ENCODE measurements at regions not wholly inside any gene's neighbourhood (a gene's known extent, or its start where the extent isn't known, plus 50 kb on each side); places are given as distances from the start of the nearest gene placed in this dataset.

- Histone ChIP-seq H3K4me1 (ENCODE audit: control insufficient read depth, insufficient read depth, low read length) (no peaks in the 10 kb centered on the region), H3K27me3 (ENCODE audit: control insufficient read depth, insufficient read depth, low read length) (no peaks in the 10 kb centered on the region), H3K36me3 (ENCODE audit: control insufficient read depth, insufficient read depth, low read length) (no peaks in the 10 kb centered on the region), H3K9me3 (ENCODE audit: control insufficient read depth, insufficient read depth, low read length) (no peaks in the 10 kb centered on the region), H3K27ac (ENCODE audit: low read length) (no peak overlapping the region), H3K4me3 (ENCODE audit: low read length) (no peak overlapping the region)
- no peak for DNase-seq (ENCODE audit: low read depth, low spot score)
These were observed 393.5 kb upstream of the PITX2 start for GRCh38 chr4:111016416-111016815.

DNA sequence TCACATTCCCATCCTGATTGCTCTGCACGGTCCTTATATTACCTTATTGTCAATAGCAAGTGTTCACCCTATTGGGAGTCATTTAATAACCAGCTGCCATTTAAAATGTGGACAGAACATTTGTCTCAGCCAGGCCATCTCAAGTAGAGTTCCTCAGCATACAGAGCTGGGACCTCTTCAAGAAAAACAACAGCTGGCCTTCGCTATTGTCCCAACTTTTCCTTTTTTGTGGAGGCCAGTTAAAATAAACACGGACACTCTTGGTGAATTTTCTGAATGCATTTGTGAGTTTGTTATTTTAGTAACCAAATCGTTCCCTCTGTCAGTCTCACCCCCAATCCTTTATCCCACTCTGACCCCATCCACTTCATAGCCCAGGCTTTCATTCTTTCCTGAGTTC lies 395.3 kb upstream of the PITX2 start:
- Histone ChIP-seq H3K9me3 (ENCODE audit: control insufficient read depth, insufficient read depth, low read length) (no peaks in the 10 kb centered on the region), H3K36me3 (ENCODE audit: control insufficient read depth, insufficient read depth, low read length) (no peaks in the 10 kb centered on the region), H3K4me1 (ENCODE audit: control insufficient read depth, insufficient read depth, low read length) (no peaks in the 10 kb centered on the region), H3K27ac (ENCODE audit: low read length) (no peak overlapping the region), H3K27me3 (ENCODE audit: control insufficient read depth, insufficient read depth, low read length) (no peaks in the 10 kb centered on the region), H3K4me3 (ENCODE audit: low read length) (no peak overlapping the region)
- WGBS (ENCODE audit: insufficient coverage, insufficient read length), result no CpG with 5 or more reads among the region's 4 CpGs
- no peak for DNase-seq (ENCODE audit: low read depth, low spot score)

GRCh38 chr4:111020476-111020875 lies 397.6 kb upstream of the PITX2 start:
- no peak for DNase-seq (ENCODE audit: low read depth, low spot score)
- Histone ChIP-seq H3K9me3 (ENCODE audit: control insufficient read depth, insufficient read depth, low read length) (no peaks in the 10 kb centered on the region), H3K4me3 (ENCODE audit: low read length) (no peak overlapping the region), H3K36me3 (ENCODE audit: control insufficient read depth, insufficient read depth, low read length) (no peaks in the 10 kb centered on the region), H3K4me1 (ENCODE audit: control insufficient read depth, insufficient read depth, low read length) (no peaks in the 10 kb centered on the region), H3K27me3 (ENCODE audit: control insufficient read depth, insufficient read depth, low read length) (no peaks in the 10 kb centered on the region), H3K27ac (ENCODE audit: low read length) (no peak overlapping the region)
- WGBS (ENCODE audit: insufficient coverage, insufficient read length), result no CpG with 5 or more reads among the region's 1 CpG

DNA sequence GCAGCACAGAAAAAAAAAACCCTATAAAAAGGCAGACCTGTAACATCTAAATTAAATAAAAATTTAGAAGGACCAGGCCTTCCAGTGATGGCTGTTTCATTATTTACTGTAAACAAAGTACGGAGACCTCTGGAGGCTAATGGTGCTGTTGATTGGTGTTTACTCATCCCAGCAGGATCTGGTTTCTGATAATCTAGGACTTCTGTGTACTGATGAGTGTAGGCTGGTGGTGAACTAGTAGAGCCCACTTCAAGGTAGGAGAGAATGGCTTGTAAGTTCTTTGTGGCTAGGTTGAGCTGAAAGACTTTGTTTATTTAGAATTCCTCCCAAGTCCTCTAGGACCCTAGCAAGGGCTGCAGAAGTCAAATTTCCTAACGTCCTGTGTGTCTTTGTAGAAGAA lies 398.1 kb upstream of the PITX2 start:
- no peaks in the 10 kb centered on the region for H3K27me3 ChIP-seq (ENCODE audit: control insufficient read depth, insufficient read depth, low read length)
- no peaks in the 10 kb centered on the region for H3K4me1 ChIP-seq (ENCODE audit: control insufficient read depth, insufficient read depth, low read length)
- no peak for DNase-seq (ENCODE audit: low read depth, low spot score)
- H3K9me3 ChIP-seq (ENCODE audit: control insufficient read depth, insufficient read depth, low read length), result no peaks in the 10 kb centered on the region
- WGBS (ENCODE audit: insufficient coverage, insufficient read length), result no CpG with 5 or more reads among the region's 2 CpGs
- H3K27ac ChIP-seq (ENCODE audit: low read length), result no peak overlapping the region
- H3K4me3 ChIP-seq (ENCODE audit: low read length), result no peak overlapping the region
- no peaks in the 10 kb centered on the region for H3K36me3 ChIP-seq (ENCODE audit: control insufficient read depth, insufficient read depth, low read length)

- WGBS (ENCODE audit: insufficient coverage, insufficient read length), result no CpG with 5 or more reads among the region's 1 CpG
- no peak for DNase-seq (ENCODE audit: low read depth, low spot score)
- Histone ChIP-seq H3K4me3 (ENCODE audit: low read length) (no peak overlapping the region), H3K27me3 (ENCODE audit: control insufficient read depth, insufficient read depth, low read length) (no peaks in the 10 kb centered on the region), H3K36me3 (ENCODE audit: control insufficient read depth, insufficient read depth, low read length) (no peaks in the 10 kb centered on the region), H3K9me3 (ENCODE audit: control insufficient read depth, insufficient read depth, low read length) (no peaks in the 10 kb centered on the region), H3K4me1 (ENCODE audit: control insufficient read depth, insufficient read depth, low read length) (no peaks in the 10 kb centered on the region), H3K27ac (ENCODE audit: low read length) (no peak overlapping the region)
These were observed 399.9 kb upstream of the PITX2 start for GRCh38 chr4:111022758-111023157.

DNA sequence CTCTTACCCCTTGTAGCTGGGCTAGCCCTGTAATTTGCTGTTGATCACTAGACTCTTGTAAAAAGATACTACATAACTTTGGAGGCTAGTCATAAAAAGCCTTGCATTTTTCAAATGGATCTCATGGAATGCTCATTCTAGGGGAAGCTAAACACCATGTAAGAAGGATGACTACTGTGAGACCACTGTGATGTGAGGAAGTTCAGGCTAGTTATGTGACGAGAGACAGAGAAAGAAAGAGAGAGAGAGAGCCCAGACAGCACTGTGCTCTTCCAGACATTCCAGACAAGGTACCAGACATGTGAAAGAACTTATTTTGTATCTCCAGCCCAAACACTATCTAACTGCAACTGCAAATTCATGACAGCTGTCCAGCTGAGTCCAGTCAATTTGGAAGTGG lies 404.6 kb upstream of the PITX2 start:
- no peaks in the 10 kb centered on the region for H3K9me3 ChIP-seq (ENCODE audit: control insufficient read depth, insufficient read depth, low read length)
- no peak overlapping the region for H3K4me3 ChIP-seq (ENCODE audit: low read length)
- no peak for DNase-seq (ENCODE audit: low read depth, low spot score)
- WGBS (ENCODE audit: insufficient coverage, insufficient read length), result no CpG with 5 or more reads among the region's 1 CpG
- no peaks in the 10 kb centered on the region for H3K4me1 ChIP-seq (ENCODE audit: control insufficient read depth, insufficient read depth, low read length)
- H3K27ac ChIP-seq (ENCODE audit: low read length), result no peak overlapping the region
- no peaks in the 10 kb centered on the region for H3K27me3 ChIP-seq (ENCODE audit: control insufficient read depth, insufficient read depth, low read length)
- H3K36me3 ChIP-seq (ENCODE audit: control insufficient read depth, insufficient read depth, low read length), result no peaks in the 10 kb centered on the region

- Histone ChIP-seq H3K4me3 (ENCODE audit: low read length) (no peak overlapping the region), H3K4me1 (ENCODE audit: control insufficient read depth, insufficient read depth, low read length) (no peaks in the 10 kb centered on the region), H3K27me3 (ENCODE audit: control insufficient read depth, insufficient read depth, low read length) (no peaks in the 10 kb centered on the region), H3K27ac (ENCODE audit: low read length) (no peak overlapping the region), H3K36me3 (ENCODE audit: control insufficient read depth, insufficient read depth, low read length) (no peaks in the 10 kb centered on the region), H3K9me3 (ENCODE audit: control insufficient read depth, insufficient read depth, low read length) (no peaks in the 10 kb centered on the region)
- no CpG with 5 or more reads among the region's 1 CpG for WGBS (ENCODE audit: insufficient coverage, insufficient read length)
- DNase-seq (ENCODE audit: low read depth, low spot score), result no peak
These were observed 405.9 kb upstream of the PITX2 start for GRCh38 chr4:111028795-111029194.

DNA sequence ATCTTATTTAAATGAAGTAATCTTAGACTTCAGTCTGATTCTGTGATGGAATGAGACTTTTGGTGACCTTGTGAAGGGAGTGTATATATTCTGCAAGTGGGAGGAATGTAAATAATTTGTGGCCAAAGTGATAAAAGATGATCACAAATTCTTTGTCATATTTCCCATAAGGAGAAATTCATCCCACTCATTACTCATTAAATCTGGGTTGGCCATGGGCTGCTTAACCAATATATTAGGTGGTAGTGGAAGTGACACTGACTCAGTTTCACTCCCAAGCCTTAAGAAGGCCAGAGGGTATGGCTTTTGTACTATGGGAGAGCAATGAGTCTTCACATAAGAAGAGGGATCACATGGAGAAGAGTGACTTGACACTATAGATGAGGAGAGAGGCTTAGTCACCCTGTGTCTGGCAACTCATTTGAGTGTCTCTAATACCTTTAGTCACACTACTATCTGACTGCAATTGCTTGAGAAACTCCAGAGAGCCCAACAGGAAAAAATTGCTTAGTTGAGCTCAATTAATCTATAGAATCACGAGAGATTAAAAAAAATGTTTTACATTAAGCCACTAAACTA lies 408.2 kb upstream of the PITX2 start:
- no peak overlapping the region for H3K27ac ChIP-seq (ENCODE audit: low read length)
- DNase-seq (ENCODE audit: low read depth, low spot score), result no peak
- WGBS (ENCODE audit: insufficient coverage, insufficient read length), result no CpG with 5 or more reads among the region's 1 CpG

GRCh38 chr4:111031596-111031995 lies 408.7 kb upstream of the PITX2 start:
- Histone ChIP-seq H3K36me3 (ENCODE audit: control insufficient read depth, insufficient read depth, low read length) (no peaks in the 10 kb centered on the region), H3K4me3 (ENCODE audit: low read length) (no peak overlapping the region), H3K9me3 (ENCODE audit: control insufficient read depth, insufficient read depth, low read length) (no peaks in the 10 kb centered on the region), H3K27me3 (ENCODE audit: control insufficient read depth, insufficient read depth, low read length) (no peaks in the 10 kb centered on the region), H3K4me1 (ENCODE audit: control insufficient read depth, insufficient read depth, low read length) (no peaks in the 10 kb centered on the region), H3K27ac (ENCODE audit: low read length) (no peak overlapping the region)
- no peak for DNase-seq (ENCODE audit: low read depth, low spot score)
- WGBS (ENCODE audit: insufficient coverage, insufficient read length), result no CpG with 5 or more reads among the region's 3 CpGs

More for the DNA sequence above, 408.2 kb upstream of the PITX2 start:
- H3K9me3 ChIP-seq (ENCODE audit: control insufficient read depth, insufficient read depth, low read length), result no peaks in the 10 kb centered on the region
- H3K27me3 ChIP-seq (ENCODE audit: control insufficient read depth, insufficient read depth, low read length), result no peaks in the 10 kb centered on the region
- H3K4me3 ChIP-seq (ENCODE audit: low read length), result no peak overlapping the region
- no peaks in the 10 kb centered on the region for H3K36me3 ChIP-seq (ENCODE audit: control insufficient read depth, insufficient read depth, low read length)
- H3K4me1 ChIP-seq (ENCODE audit: control insufficient read depth, insufficient read depth, low read length), result no peaks in the 10 kb centered on the region

GRCh38 chr4:111037591-111038360 lies 414.9 kb upstream of the PITX2 start:
- Histone ChIP-seq H3K27ac (ENCODE audit: low read length) (no peak overlapping the region), H3K27me3 (ENCODE audit: control insufficient read depth, insufficient read depth, low read length) (no peaks in the 10 kb centered on the region), H3K4me3 (ENCODE audit: low read length) (no peak overlapping the region), H3K36me3 (ENCODE audit: control insufficient read depth, insufficient read depth, low read length) (no peaks in the 10 kb centered on the region), H3K9me3 (ENCODE audit: control insufficient read depth, insufficient read depth, low read length) (no peaks in the 10 kb centered on the region), H3K4me1 (ENCODE audit: control insufficient read depth, insufficient read depth, low read length) (no peaks in the 10 kb centered on the region)
- DNase-seq (ENCODE audit: low read depth, low spot score), result no peak
- WGBS (ENCODE audit: insufficient coverage, insufficient read length), result no CpG with 5 or more reads among the region's 7 CpGs

DNA sequence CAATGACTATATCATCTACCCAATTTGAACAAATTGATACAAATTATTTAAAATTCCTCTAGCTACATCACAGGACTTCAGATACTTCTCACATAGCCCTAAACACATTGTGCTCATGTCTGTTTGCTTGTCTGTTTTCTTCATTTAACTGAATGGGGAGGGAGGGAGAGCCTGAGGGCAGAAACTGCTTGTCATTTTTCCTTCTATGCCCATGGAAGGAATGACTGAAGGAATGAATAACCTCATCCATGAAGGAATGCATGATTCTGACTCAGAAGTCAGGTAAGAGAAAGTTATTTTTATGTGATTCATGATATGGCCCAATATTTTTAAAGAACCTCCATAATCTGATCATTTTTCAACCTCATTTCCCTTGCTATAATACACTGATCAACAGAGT lies 418.0 kb upstream of the PITX2 start:
- Histone ChIP-seq H3K36me3 (ENCODE audit: control insufficient read depth, insufficient read depth, low read length) (no peaks in the 10 kb centered on the region), H3K27me3 (ENCODE audit: control insufficient read depth, insufficient read depth, low read length) (no peaks in the 10 kb centered on the region), H3K27ac (ENCODE audit: low read length) (no peak overlapping the region), H3K4me3 (ENCODE audit: low read length) (no peak overlapping the region), H3K4me1 (ENCODE audit: control insufficient read depth, insufficient read depth, low read length) (no peaks in the 10 kb centered on the region), H3K9me3 (ENCODE audit: control insufficient read depth, insufficient read depth, low read length) (no peaks in the 10 kb centered on the region)
- DNase-seq (ENCODE audit: low read depth, low spot score), result no peak

All from iPS DF 6.9 (cell line).